Heart right ventricle (tissue), 16 donors: ENCODE measurements at regions not wholly inside any gene's neighbourhood (a gene's known extent, or its start where the extent isn't known, plus 50 kb on each side); places are given as distances from the start of the nearest gene placed in this dataset.

Experiments
- ATAC-seq, 8 donors: fragments of 200-7000 bp; cut with Tn5 transposase; one replicate each; pipeline ENCODE4 v1.9.1; 2020; ENCODE audit warnings: mild to moderate bottlenecking in 8 of 8, moderate library complexity in 8 of 8, moderate number of reproducible peaks in 1 of 8
- DNase-seq, 2 donors: peaks; one replicate each; pipeline ENCODE4 v3.0.0-alpha.2; 2020
- H3K27ac ChIP-seq, 10 donors: fragments of 200-600 bp; sonication (generic) in 2 of 10; one replicate each; pipeline versions ENCODE4 v1.5.0 to v1.8.0; 2020 to 2022; ENCODE audit warnings: mild to moderate bottlenecking in 3 of 10
- H3K27me3 ChIP-seq, 7 donors: fragments of 200-600 bp; one replicate each; pipeline ENCODE4 v1.8.0; 2021 to 2022; ENCODE audit warnings: mild to moderate bottlenecking in 2 of 7
- H3K36me3 ChIP-seq, 9 donors: fragments of 200-600 bp; sonication (generic) in 1 of 9; one replicate each; pipeline versions ENCODE4 v1.5.0 to v1.8.0; 2020 to 2022; ENCODE audit warnings: mild to moderate bottlenecking in 2 of 9
- H3K4me1 ChIP-seq, 9 donors: fragments of 200-600 bp; sonication (generic) in 1 of 9; one replicate each; pipeline versions ENCODE4 v1.5.0 to v1.8.0; 2020 to 2022; ENCODE audit warnings: mild to moderate bottlenecking in 4 of 9
- H3K4me3 ChIP-seq, 10 donors: fragments of 200-600 bp; sonication (generic) in 2 of 10; one replicate each; pipeline versions ENCODE4 v1.5.0 to v1.8.0; 2020 to 2022; ENCODE audit warnings: mild to moderate bottlenecking in 7 of 10, moderate library complexity in 2 of 10
- H3K9me3 ChIP-seq, 11 donors: fragments of 200-600 bp in 10 of 11; sonication (generic) in 2 of 11; one replicate each; pipeline versions ENCODE4 v1.5.0 to v1.8.0; 2013 to 2022; ENCODE audit warnings: mild to moderate bottlenecking in 2 of 11, control low read depth in 1 of 11, moderate library complexity in 1 of 11
- CTCF ChIP-seq, 9 donors: fragments of 200-600 bp; sonication (generic) in 2 of 9; IDR thresholded peaks; one replicate each; pipeline versions ENCODE4 v1.5.0 to v1.8.0; 2021 to 2022; ENCODE audit warnings: antibody characterized with exemption in 9 of 9, mild to moderate bottlenecking in 5 of 9, moderate library complexity in 1 of 9
- WGBS, 2 donors: extraction: QIAGEN DNeasy Blood & Tissue Kit; methylation state at CpG; one replicate each; pipeline ENCODE4 v1.1.7; 2013; ENCODE audit warnings: inconsistent platforms in 1 of 2; 5-methylcytosine and 5-hydroxymethylcytosine counted together
- intact Hi-C, 10 donors: fragments of 100-400 bp; cut with DNase I; formaldehyde crosslinking; loops; one replicate each; pipeline versions ENCODE4 v1.11.1 to v1.14.2; 2022
- donor health status: Arrhythmogenic right ventricular cardiomyopathy.
- donor health status: ischemic (EF 13 %, LVEDD 7.1; RV severe dilation, severe dysfunction).
- donor health status: healthy with polysubstance abuse.
- donor health status: DM: no; HTN: yes; CAD: no.
- donor health status: DM: no; HTN: no; CAD: no.
- donor health status: ischemic (EF 25% LVEDD 6.9; RV normal size, moderate dysfunction).
- donor health status: ischemic (EF 25% LVEDD 5.7; RV mildly dilated, moderate dysfunction).
- donor health status: healthy.
- donor health status: DM: yes; HTN: yes; CAD: no.
- donor health status: Ischemic cardiomyopathy.
- donor health status: ischemic (EF 35%, LVEDD 5.7; RV mildly dilated, moderate dysfunction).
- donor health status: nonischemic (EF 11% LVEDD 7.7; RV severe dilation, severe dysfunction).
- donor health status: DM: yes; HTN: yes; CAD: no.
- donor health status: PGD.
- donor health status: ischemic (EF 29% LVEDD 5.4; RV normal size, mild dysfunction).
- donor health status: nonischemic (EF 23%, LVEDD 6.1; RV moderate dilation, normal function).

GRCh38 chr5:82862711-82863110 lies 214.5 kb downstream of the TMEM167A start:
- no peak overlapping the region for H3K27ac ChIP-seq
- no peaks in the 10 kb centered on the region for H3K9me3 ChIP-seq
- peaks cover 0 to 6% (median 0%) of the 10 kb centered on the region in 9 donors for H3K4me1 ChIP-seq
- no peak overlapping the region for H3K4me3 ChIP-seq
- no peaks in the 10 kb centered on the region for H3K36me3 ChIP-seq
- DNase-seq (no peak), ATAC-seq (no peak)
- intact Hi-C loops = no loop called here
- H3K27me3 ChIP-seq = no peaks in the 10 kb centered on the region
- 65 to 67% methylated on average over 4 of the region's 4 CpGs for WGBS, 2 donors
- no peak for TF ChIP-seq CTCF (IDR thresholded peaks at IDR 0.05)

GRCh38 chr5:82862261-82862660 lies 214.9 kb downstream of the TMEM167A start:
- DNase-seq (no peak), ATAC-seq (no peak)
- no peak overlapping the region for H3K4me3 ChIP-seq
- peaks cover 0 to 6% (median 0%) of the 10 kb centered on the region in 9 donors for H3K4me1 ChIP-seq
- no peaks in the 10 kb centered on the region for H3K27me3 ChIP-seq
- intact Hi-C loops = no loop called here
- 85 to 88% methylated on average over 4 of the region's 4 CpGs for WGBS, 2 donors
- no peak for TF ChIP-seq CTCF (IDR thresholded peaks at IDR 0.05)
- no peaks in the 10 kb centered on the region for H3K9me3 ChIP-seq
- H3K36me3 ChIP-seq = no peaks in the 10 kb centered on the region
- H3K27ac ChIP-seq = no peak overlapping the region

GRCh38 chr5:82861701-82862100 lies 215.5 kb downstream of the TMEM167A start:
- DNase-seq (no peak), ATAC-seq (peak in 1 of 8 donors; percentile 51)
- intact Hi-C loops = no loop called here
- TF ChIP-seq CTCF (IDR thresholded peaks at IDR 0.05) = no peak
- Histone ChIP-seq H3K27ac (no peak overlapping the region), H3K36me3 (no peaks in the 10 kb centered on the region), H3K9me3 (no peaks in the 10 kb centered on the region), H3K27me3 (no peaks in the 10 kb centered on the region), H3K4me3 (no peak overlapping the region), H3K4me1 (peaks cover 0 to 6% (median 0%) of the 10 kb centered on the region in 9 donors)
- WGBS, 2 donors = 93 to 99% methylated on average over 4 of the region's 4 CpGs

GRCh38 chr5:82859451-82860140 lies 217.6 kb downstream of the TMEM167A start:
- Histone ChIP-seq H3K9me3 (no peaks in the 10 kb centered on the region), H3K4me3 (no peak overlapping the region), H3K27me3 (no peaks in the 10 kb centered on the region), H3K27ac (no peak overlapping the region), H3K4me1 (peaks cover 0 to 6% (median 0%) of the 10 kb centered on the region in 9 donors), H3K36me3 (no peaks in the 10 kb centered on the region)
- 25 to 36% methylated on average over 8 of the region's 8 CpGs for WGBS, 2 donors
- no peak for TF ChIP-seq CTCF (IDR thresholded peaks at IDR 0.05)
- DNase-seq = no peak
- intact Hi-C loops = no loop called here
- ATAC-seq = peak in 4 of 8 donors; percentile 22 to 59 (median 54)
